SK-N-SH (cell line): ENCODE measurements at regions not wholly inside any gene's neighbourhood (a gene's known extent, or its start where the extent isn't known, plus 50 kb on each side); places are given as distances from the start of the nearest gene placed in this dataset.

Source experiments
- CTCF ChIA-PET: fragments of 300-600, 350-600 bp; formaldehyde crosslinking; extraction: SDS; loops from one replicate; lab custom pipeline; 2021; lab: Yijun Ruan, JAX
- POLR2A ChIA-PET: fragments of 350-600 bp; sonication (Branson Sonifier 250); formaldehyde crosslinking; extraction: SDS; loops from one replicate; lab custom pipeline; 2020; ENCODE audit warnings: antibody characterized with exemption, inconsistent platforms; lab: Yijun Ruan, JAX
- DNase-seq: peaks from one replicate; pipeline ENCODE4 v3.0.0; 2012
- H2AFZ ChIP-seq: fragments of 200-600 bp; sonication (generic); 2 replicates; pipeline ENCODE4 v1.8.1; 2016; ENCODE audit warnings: antibody characterized with exemption, mild to moderate bottlenecking, low read depth
- H3F3A ChIP-seq: fragments of 200-600 bp; sonication (generic); replicated peaks from 2 replicates; pipeline ENCODE3; 2016; ENCODE audit warnings: antibody characterized with exemption, mild to moderate bottlenecking; ENCODE audit not compliant: insufficient read depth
- H3K27ac ChIP-seq, 2 experiments: fragments of 200-500 bp in 1 of 2; fragments of 200-600 bp in 1 of 2; sonication (Bioruptor generic) in 1 of 2; sonication (generic), shearing (Covaris generic) in 1 of 2; 2 replicates each; pipeline versions ENCODE4 v1.5.1 to v1.6.1; 2014 to 2016; ENCODE audit warnings: low read depth in 2 of 2, inconsistent platforms in 1 of 2, low read length in 1 of 2, mild to moderate bottlenecking in 1 of 2, mixed read lengths in 1 of 2
- H3K27me3 ChIP-seq: fragments of 200-600 bp; sonication (generic), shearing (Covaris generic); 2 replicates; pipeline ENCODE4 v1.6.1; 2016; ENCODE audit warnings: mixed run types; ENCODE audit not compliant: insufficient read depth
- H3K36me3 ChIP-seq, 2 experiments: fragments of 200-500 bp in 1 of 2; fragments of 200-600 bp in 1 of 2; sonication (Bioruptor generic) in 1 of 2; sonication (generic) in 1 of 2; replicated peaks in 1 of 2; 2 replicates each; pipeline versions ENCODE3 to v1.5.1; 2014 to 2016; ENCODE audit warnings: low read length in 1 of 2, mild to moderate bottlenecking in 1 of 2; ENCODE audit not compliant: insufficient read depth in 2 of 2, control insufficient read depth in 1 of 2
- H3K4me1 ChIP-seq, 2 experiments: fragments of 200-500 bp in 1 of 2; fragments of 200-600 bp in 1 of 2; sonication (Bioruptor generic) in 1 of 2; sonication (generic), shearing (Covaris generic) in 1 of 2; 2 replicates each; pipeline versions ENCODE4 v1.5.1 to v1.6.1; 2014 to 2016; ENCODE audit warnings: low read depth in 1 of 2, low read length in 1 of 2, mixed run types in 1 of 2; ENCODE audit not compliant: insufficient read depth in 2 of 2, control insufficient read depth in 1 of 2
- H3K4me2 ChIP-seq: fragments of 200-600 bp; sonication (generic), shearing (Covaris generic); 2 replicates; pipeline ENCODE4 v1.6.1; 2017; ENCODE audit warnings: mixed run types
- H3K4me3 ChIP-seq, 2 experiments: fragments of 200-500 bp in 1 of 2; fragments of 200-600 bp in 1 of 2; sonication (Bioruptor generic) in 1 of 2; sonication (generic), shearing (Covaris generic) in 1 of 2; 2 replicates each; pipeline versions ENCODE4 v1.5.1 to v1.8.1; 2014 to 2016; ENCODE audit warnings: low read depth in 2 of 2, inconsistent platforms in 1 of 2, low read length in 1 of 2, mild to moderate bottlenecking in 1 of 2, mixed read lengths in 1 of 2, moderate library complexity in 1 of 2
- H3K79me2 ChIP-seq: fragments of 200-600 bp; sonication (generic); 2 replicates; pipeline ENCODE4 v1.8.1; 2017; ENCODE audit warnings: mild to moderate bottlenecking; ENCODE audit not compliant: insufficient read depth
- H3K9ac ChIP-seq: fragments of 200-600 bp; sonication (generic); 2 replicates; pipeline ENCODE4 v1.6.1; 2017; ENCODE audit warnings: mixed run types
- H3K9me2 ChIP-seq: fragments of 200-600 bp; sonication (generic); 2 replicates; pipeline ENCODE4 v1.6.1; 2017; ENCODE audit warnings: mixed run types
- H3K9me3 ChIP-seq: fragments of 200-600 bp; sonication (generic); 2 replicates; pipeline ENCODE4 v1.6.1; 2017; ENCODE audit warnings: mixed run types, mild to moderate bottlenecking, moderate library complexity
- H4K20me1 ChIP-seq: fragments of 200-600 bp; sonication (generic); 2 replicates; pipeline ENCODE4 v1.6.1; 2017; ENCODE audit warnings: mild to moderate bottlenecking, mixed run types; ENCODE audit not compliant: insufficient read depth
- ELF1 ChIP-seq: IDR thresholded peaks from 2 replicates; pipeline ENCODE4 v1.4.0; 2012
- EP300 ChIP-seq, 2 experiments: IDR thresholded peaks; 2 replicates each; pipeline versions ENCODE4 v1.4.0 to v1.6.1; 2012; ENCODE audit warnings: borderline replicate concordance in 1 of 2, low read depth in 1 of 2, low read length in 1 of 2
- EZH2phosphoT487 ChIP-seq: fragments of 200-600 bp; sonication (generic); IDR thresholded peaks from 2 replicates; pipeline ENCODE4 v1.6.1; 2017; ENCODE audit warnings: low read depth, mixed run types, mild to moderate bottlenecking, antibody characterized with exemption, moderate library complexity, borderline replicate concordance
- FOXJ3 ChIP-seq: sonication (generic); formaldehyde crosslinking; IDR thresholded peaks from 2 replicates; pipeline ENCODE4 v1.5.1; 2020; ENCODE audit warnings: mild to moderate bottlenecking, missing genetic modification reagents
- GABPA ChIP-seq: IDR thresholded peaks from 2 replicates; pipeline ENCODE4 v1.4.0; 2012; ENCODE audit warnings: low read depth, mild to moderate bottlenecking
- IRF3 ChIP-seq: fragments of 150-350 bp; IDR thresholded peaks from 2 replicates; pipeline ENCODE4 v1.6.1; 2016; ENCODE audit warnings: mild to moderate bottlenecking, low read depth, low read length
- MXI1 ChIP-seq: IDR thresholded peaks from 2 replicates; pipeline ENCODE4 v1.6.1; 2012; ENCODE audit warnings: mild to moderate bottlenecking, low read depth, low read length, improper control_type of control experiment
- PBX3 ChIP-seq: IDR thresholded peaks from 2 replicates; pipeline ENCODE4; 2012
- RAD21 ChIP-seq: IDR thresholded peaks from 2 replicates; pipeline ENCODE4 v1.6.1; 2012; ENCODE audit warnings: mild to moderate bottlenecking, low read length
- RXRA ChIP-seq: IDR thresholded peaks from 2 replicates; pipeline ENCODE4 v1.4.0; 2012; ENCODE audit warnings: low read depth, mild to moderate bottlenecking, borderline replicate concordance
- SIN3A ChIP-seq: IDR thresholded peaks from 2 replicates; pipeline ENCODE4 v1.6.1; 2012; ENCODE audit warnings: low read depth, mild to moderate bottlenecking, low read length, moderate library complexity, borderline replicate concordance
- SMC3 ChIP-seq: IDR thresholded peaks from 2 replicates; pipeline ENCODE4 v1.6.1; 2012; ENCODE audit warnings: low read depth, low read length, improper control_type of control experiment
- YY1 ChIP-seq: IDR thresholded peaks from 2 replicates; pipeline ENCODE4 v1.4.0; 2012; ENCODE audit warnings: low read depth, mild to moderate bottlenecking
- ZBTB33 ChIP-seq: IDR thresholded peaks from 2 replicates; pipeline ENCODE4 v1.4.0; 2012; ENCODE audit warnings: low read depth, borderline replicate concordance
- WGBS: methylation state at CpG from one replicate; pipeline ENCODE4 v1.1.6; 2017; ENCODE audit warnings: low lambda C conversion rate; 5-methylcytosine and 5-hydroxymethylcytosine counted together
- TF ChIP-seq, protein P1 (sequence below): fragments of 150-350 bp; IDR thresholded peaks from 2 replicates; pipeline ENCODE4 v1.6.1; 2017; ENCODE audit warnings: antibody characterized with exemption, low read length, low read depth, borderline replicate concordance

GRCh38 chr5:117761186-117761585, 1186.6 kb upstream of the SEMA6A start (continued):
- TF ChIP-seq SMC3: no peak
- no peak for TF ChIP-seq RAD21
- no peak for TF ChIP-seq ELF1
- no peak for TF ChIP-seq PBX3
- no peak for TF ChIP-seq MXI1
- TF ChIP-seq IRF3: no peak

GRCh38 chr5:117759849-117760499, 1185.4 kb upstream of the SEMA6A start:
- Histone ChIP-seq H3K4me1 (no peaks in the 10 kb centered on the region), H3K9me3 (no peaks in the 10 kb centered on the region), H2AFZ (no peak overlapping the region), H3F3A (no peaks in the 10 kb centered on the region), H3K27ac (no peak overlapping the region), H3K4me3 (no peak overlapping the region), H3K27me3 (no peaks in the 10 kb centered on the region), H3K79me2 (no peaks in the 10 kb centered on the region), H3K4me2 (no peak overlapping the region), H3K9ac (no peak overlapping the region), H3K9me2 (no peaks in the 10 kb centered on the region), H3K36me3 (no peaks in the 10 kb centered on the region), H4K20me1 (no peaks in the 10 kb centered on the region)
- CTCF ChIA-PET: no interaction called here
- TF ChIP-seq FOXJ3 (CRISPR knock-in tag) (no peak), YY1 (no peak), RXRA (no peak), RAD21 (no peak), ZBTB33 (no peak), GABPA (no peak), EP300 (IDR thresholded peaks at IDR 0.05; ENCODE audit: borderline replicate concordance in 1 of 2, low read depth in 1 of 2, low read length in 1 of 2) (no peak), EZH2phosphoT487 (no peak), SIN3A (no peak)
- TF ChIP-seq, protein P1, sequence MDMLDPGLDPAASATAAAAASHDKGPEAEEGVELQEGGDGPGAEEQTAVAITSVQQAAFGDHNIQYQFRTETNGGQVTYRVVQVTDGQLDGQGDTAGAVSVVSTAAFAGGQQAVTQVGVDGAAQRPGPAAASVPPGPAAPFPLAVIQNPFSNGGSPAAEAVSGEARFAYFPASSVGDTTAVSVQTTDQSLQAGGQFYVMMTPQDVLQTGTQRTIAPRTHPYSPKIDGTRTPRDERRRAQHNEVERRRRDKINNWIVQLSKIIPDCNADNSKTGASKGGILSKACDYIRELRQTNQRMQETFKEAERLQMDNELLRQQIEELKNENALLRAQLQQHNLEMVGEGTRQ: no peak
- 28% methylated on average over 4 of the region's 4 CpGs for WGBS
- POLR2A ChIA-PET: no interaction called here
- DNase-seq: no peak
